HG03064 (cell line): ENCODE measurements at regions not wholly inside any gene's neighbourhood (a gene's known extent, or its start where the extent isn't known, plus 50 kb on each side); places are given as distances from the start of the nearest gene placed in this dataset.
"Not testable (repeated sequence)": the region's sequence is repeated elsewhere in the genome, so short reads cannot be mapped to it uniquely, and the experiment has no call there.

Source experiments
- ATAC-seq: cut with Tn5 transposase; IDR thresholded peaks from one replicate; pipeline ENCODE4 v1.9.1; 2021; ENCODE audit warnings: low read depth; ENCODE audit not compliant: unreplicated experiment

DNA sequence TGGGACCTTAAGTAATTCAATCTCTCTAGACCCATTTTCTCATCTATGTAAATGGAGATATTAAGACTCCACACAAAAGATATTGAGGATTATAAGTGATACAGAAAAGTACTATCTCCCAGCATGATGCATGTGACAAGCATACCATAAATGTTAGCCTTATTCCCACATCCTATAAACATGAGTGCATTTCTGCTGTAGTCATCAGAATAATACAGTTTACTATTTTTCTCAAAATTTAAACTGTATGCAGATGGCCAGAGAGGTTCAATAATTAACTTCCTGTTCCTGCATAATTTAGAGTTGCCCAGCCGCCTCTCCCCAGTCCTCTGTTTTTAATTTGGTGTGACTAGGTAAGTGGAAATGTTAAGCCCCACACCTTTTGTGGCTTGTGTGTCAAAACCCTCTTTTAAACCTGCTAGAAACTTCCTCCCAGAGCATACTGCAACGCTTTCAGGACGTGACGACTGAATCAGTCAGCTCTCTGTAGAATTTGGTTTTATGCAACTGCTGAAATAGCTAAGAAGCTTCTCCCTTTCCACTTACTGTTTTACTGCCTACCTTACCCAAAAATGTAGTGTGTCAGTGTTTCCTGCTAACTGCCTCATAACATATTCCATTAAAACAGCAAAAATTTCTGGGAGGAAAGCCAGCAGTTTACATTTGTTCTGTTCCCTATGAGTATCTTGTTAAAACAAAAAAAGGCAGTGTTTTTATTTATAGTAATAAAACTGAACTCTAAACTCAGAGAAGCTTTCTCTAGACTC lies 1037.9 kb downstream of the EPHA3 start:
- no peak for ATAC-seq

DNA sequence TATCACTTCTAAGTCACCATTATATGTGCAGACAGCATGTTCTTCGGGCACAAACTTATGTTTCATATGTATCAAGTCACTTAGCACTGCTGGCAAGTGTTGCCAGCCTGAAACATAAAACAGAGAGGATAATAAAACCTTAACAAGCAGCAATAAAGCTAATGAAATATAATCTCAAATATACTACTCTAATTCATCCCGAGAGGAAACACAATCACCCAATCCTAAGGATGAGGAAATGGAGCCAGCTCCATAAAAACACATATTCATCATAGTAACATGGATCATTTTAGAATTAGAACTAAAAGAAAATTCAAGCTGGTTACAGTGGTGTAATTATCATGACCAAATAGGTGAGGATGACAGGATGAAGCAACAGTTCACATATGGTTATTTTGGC lies 1072.7 kb downstream of the EPHA3 start:
- ATAC-seq, result no peak

DNA sequence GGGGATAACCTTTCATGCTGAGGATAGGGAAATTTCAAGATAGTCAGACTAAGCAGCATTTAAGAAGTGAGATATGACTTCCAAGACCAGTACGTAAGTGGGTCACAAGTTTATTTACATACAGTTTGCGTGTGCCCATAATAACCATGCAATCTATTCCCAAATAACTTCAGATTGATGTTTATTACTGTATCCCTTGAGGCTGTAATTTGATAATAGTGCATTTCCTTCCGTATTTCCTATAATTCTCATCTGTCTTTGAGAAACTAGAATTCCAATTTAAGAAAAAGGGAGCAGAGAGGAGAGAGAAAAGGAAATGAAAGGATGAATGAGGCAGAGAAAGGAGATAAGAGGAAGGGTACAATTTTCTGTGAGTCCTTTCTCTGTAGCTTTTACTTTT lies 1073.1 kb downstream of the EPHA3 start:
- no peak for ATAC-seq

DNA sequence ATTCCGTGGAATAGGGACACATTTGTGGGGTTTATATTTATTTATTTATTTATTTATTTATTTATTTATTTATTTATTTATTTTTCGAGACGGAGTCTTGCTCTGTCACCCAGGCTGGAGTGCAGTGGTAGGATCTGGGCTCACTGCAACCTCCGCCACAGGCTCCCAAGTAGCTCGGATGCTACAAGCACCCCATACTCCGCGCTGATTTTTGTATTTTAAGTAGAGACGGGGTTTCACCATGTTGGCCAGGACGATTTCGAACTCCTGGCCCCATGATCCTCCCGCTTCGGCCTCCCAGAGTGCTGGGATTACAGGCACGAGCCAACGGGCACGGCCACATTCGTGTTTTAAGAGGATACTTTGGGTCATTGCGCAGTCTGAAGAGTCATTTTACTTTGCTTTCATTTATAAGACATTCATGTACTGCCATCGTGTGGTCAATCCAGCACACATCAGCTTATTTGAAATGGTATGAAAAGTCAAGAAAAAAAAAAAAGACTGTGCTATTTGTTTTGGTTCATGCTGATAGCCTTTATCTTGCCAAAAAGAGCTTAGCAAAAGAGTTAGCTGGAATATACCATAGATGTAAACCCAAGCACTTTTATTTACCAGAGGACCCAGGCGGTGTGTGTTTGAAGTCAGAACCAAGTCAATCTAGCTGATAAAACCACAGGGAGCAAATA lies 1075.0 kb downstream of the EPHA3 start:
- ATAC-seq, result peak; percentile 82

DNA sequence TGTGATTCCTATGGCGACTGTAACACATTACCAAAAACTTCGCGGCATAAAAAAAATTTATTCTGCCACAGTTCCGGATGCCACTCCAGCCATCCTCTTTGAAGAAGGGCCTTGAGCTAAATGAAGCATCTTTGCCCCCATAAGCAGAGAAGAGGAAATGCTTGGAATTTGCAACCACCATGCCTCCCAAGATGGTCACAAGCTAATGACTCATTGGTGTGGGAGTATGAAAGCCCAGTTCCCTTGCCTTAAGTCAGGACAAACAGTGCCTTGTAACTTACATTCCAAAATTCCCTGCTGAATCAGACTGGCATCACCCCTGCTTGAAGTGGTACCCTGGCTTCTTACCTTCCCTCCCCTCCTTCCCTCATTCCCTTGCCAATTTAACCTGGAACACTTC lies 1077.4 kb downstream of the EPHA3 start:
- no peak for ATAC-seq

- ATAC-seq, result not testable (repeated sequence)
These were observed 1090.0 kb downstream of the EPHA3 start for GRCh38 chr3:90197383-90197782.

- ATAC-seq, result not testable (repeated sequence)
These were observed 1095.5 kb downstream of the EPHA3 start for GRCh38 chr3:90202931-90203330.

DNA sequence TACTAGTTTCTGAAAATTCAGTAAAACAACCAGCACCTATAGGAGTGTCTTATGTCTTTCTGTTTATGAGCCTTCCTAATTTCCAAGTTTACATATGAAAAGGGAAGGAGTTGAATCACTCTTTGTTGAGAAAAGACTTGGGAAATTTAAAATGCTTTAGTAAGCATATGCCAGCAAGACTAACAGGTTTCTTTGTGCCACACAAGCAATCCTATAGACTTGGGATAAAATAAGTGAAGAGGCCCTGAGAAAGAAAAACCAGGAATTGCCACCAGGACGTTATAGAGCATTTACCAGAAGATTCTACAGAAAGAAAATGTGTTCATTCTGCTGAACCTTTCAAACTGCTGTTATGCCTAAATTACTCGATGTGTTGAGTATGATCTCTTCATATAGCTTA lies 1099.1 kb downstream of the EPHA3 start:
- ATAC-seq, result not testable (repeated sequence)

DNA sequence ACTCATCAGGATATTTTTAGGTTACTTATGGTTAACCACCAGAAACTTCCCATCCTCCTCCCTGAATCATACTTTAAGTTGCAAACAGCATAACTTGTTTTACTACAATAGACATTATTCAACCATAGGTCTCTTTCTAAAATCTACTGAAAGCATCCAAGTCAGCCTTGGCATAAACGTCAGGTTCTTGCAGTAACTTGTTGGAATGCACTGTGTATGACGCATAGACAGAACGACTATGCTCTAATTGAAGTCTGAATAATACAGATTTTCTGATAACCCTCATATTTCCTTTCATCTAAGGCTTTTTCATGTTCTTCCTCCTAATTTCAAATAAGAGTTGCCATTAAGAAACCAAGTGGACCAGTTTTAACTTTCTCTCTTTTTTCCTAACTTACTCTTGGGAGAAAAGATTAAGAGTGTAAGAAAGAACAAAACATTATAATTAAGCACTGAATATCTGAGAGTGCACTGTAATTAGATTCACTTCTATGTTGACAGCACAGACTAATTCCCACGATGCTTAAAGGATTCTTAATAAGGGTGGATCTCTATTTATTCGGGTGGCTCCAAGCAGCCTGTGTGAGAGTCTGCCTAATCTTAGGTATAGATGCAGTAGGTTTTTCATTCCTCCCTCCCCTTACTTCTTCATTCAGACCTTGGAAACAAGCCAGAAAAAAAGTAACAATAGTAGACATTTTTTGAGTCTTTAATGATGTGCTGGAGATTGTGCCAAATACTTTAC lies 1100.1 kb downstream of the EPHA3 start:
- ATAC-seq, result not testable (repeated sequence)

GRCh38 chr3:90221900-90222299 lies 1114.5 kb downstream of the EPHA3 start:
- ATAC-seq, result no peak

GRCh38 chr3:90241481-90241880 lies 1134.1 kb downstream of the EPHA3 start:
- ATAC-seq, result no peak

- no peak for ATAC-seq
These were observed 1145.7 kb downstream of the EPHA3 start for GRCh38 chr3:90253131-90253530.

DNA sequence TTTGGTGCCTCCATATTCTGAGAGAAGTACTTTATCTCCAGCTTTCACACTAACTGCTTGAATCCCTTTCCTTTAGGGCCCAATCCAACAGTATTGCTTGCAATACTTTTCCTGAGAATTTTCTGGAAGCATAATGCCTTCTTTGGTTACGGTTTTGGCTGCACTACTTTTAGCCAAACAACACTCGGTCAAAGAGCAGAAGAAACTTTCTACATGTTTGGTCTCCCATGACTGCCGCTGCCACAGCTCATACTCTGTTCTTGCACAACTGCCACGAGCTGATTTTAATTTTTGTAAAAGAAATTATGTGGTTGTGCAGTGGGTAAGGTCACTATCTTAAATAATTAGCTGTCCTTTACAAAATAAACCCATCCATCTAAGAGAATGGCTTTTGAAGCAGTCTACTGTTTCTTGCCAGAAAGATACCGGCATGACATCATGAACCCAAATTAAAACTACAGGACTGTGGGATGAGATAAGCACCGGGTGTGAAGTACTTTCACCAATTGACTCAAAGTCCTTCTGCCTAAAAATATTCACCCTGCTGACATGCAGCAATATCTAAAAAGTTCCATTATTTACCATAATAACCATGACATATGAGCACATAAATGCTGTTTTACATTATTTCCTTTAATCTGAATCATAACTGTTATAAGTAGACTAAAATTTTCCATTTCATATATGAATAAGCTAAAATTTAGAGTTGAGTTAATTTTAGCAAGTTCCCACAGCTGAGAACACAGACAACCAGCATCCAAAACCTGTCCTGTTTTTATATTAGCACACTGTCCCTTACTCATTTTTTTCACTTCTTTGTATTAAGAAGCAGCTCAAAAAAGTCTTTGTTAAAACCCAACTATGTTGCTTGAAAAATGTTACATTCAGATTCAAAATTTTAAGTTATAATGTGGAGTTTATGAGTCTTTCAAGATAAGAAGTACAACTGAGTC lies 1154.3 kb downstream of the EPHA3 start:
- ATAC-seq, result no peak
